K562 (cell line): ENCODE measurements at regions not wholly inside any gene's neighbourhood (a gene's known extent, or its start where the extent isn't known, plus 50 kb on each side); places are given as distances from the start of the nearest gene placed in this dataset.

Experiments used
- ATAC-seq: fragments of 200-7000 bp; cut with Tn5 transposase; 3 replicates; pipeline ENCODE4 v1.9.1; 2020; ENCODE audit warnings: moderate library complexity
- BruUV-seq: library from RNA; stranded (reverse); fragments of 400-500 nt; replicated peaks from 2 replicates; lab custom pipeline; 2021; lab: Mats Ljungman, UMichigan
- CTCF ChIA-PET: fragments of 300-600 bp; formaldehyde crosslinking; extraction: SDS; loops from one replicate; lab custom pipeline; 2021; ENCODE audit warnings: low intra/inter-chr PET ratio; lab: Yijun Ruan, JAX
- POLR2A ChIA-PET: fragments of 300-600, 350-650 bp; sonication (Branson Sonifier 250); formaldehyde crosslinking; extraction: SDS; loops from one replicate; lab custom pipeline; 2021; ENCODE audit warnings: antibody characterized with exemption, inconsistent platforms; lab: Yijun Ruan, JAX
- DNase-seq, 4 experiments: peaks; one replicate each; pipeline versions ENCODE4 v3.0.0 to v3.0.0-alpha.2; 2011 to 2018; ENCODE audit warnings: low spot score in 3 of 4, mixed read lengths in 3 of 4; ENCODE audit errors: extremely low read depth in 1 of 4
- FAIRE-seq: peaks from 2 replicates; lab custom pipeline; 2011; peaks lifted over from hg19 to GRCh38; lab: Jason Lieb, UNC
- H2AFZ ChIP-seq: 2 replicates; pipeline ENCODE4 v1.6.0; 2011; ENCODE audit warnings: low read depth, low read length, control low read depth, inconsistent platforms
- H3K27ac ChIP-seq: fragments of 200-600 bp; 3 replicates; pipeline ENCODE4 v1.8.0; 2011; ENCODE audit warnings: low read depth, mild to moderate bottlenecking, control low read depth, inconsistent platforms, low read length, moderate library complexity, mixed read lengths; ENCODE audit errors: extremely low read depth
- H3K27me3 ChIP-seq, 2 experiments: fragments of 300-600 bp in 1 of 2; 2 replicates in 1 of 2; 3 replicates in 1 of 2; pipeline versions ENCODE4 v1.6.0 to v1.8.0; 2011; ENCODE audit warnings: inconsistent platforms in 2 of 2, low read length in 2 of 2, mild to moderate bottlenecking in 1 of 2, mixed read lengths in 1 of 2, moderate library complexity in 1 of 2; ENCODE audit not compliant: control insufficient read depth in 2 of 2, insufficient read depth in 2 of 2
- H3K36me3 ChIP-seq: fragments of 300-600 bp; 3 replicates; pipeline ENCODE4 v1.8.0; 2011; ENCODE audit warnings: mild to moderate bottlenecking, low read length, inconsistent platforms; ENCODE audit not compliant: control insufficient read depth, insufficient read depth
- H3K4me1 ChIP-seq, 2 experiments: fragments of 200-600 bp in 1 of 2; replicated peaks in 1 of 2; 2 replicates in 1 of 2; 3 replicates in 1 of 2; pipeline versions ENCODE4 v1.5.1 to v1.8.0; 2011; ENCODE audit warnings: inconsistent platforms in 2 of 2, low read length in 2 of 2, mild to moderate bottlenecking in 1 of 2, mixed read lengths in 1 of 2, moderate library complexity in 1 of 2; ENCODE audit not compliant: control insufficient read depth in 2 of 2, insufficient read depth in 2 of 2
- H3K4me2 ChIP-seq: 2 replicates; pipeline ENCODE4 v1.6.1; 2011; ENCODE audit warnings: low read length, control low read depth, inconsistent platforms, mixed read lengths; ENCODE audit not compliant: insufficient read depth
- H3K4me3 ChIP-seq: fragments of 200-600 bp; sonication (generic), shearing (Covaris generic); 2 replicates; pipeline ENCODE4 v1.5.1; 2016; ENCODE audit warnings: control low read depth, inconsistent platforms
- H3K79me2 ChIP-seq: fragments of 200-600 bp; 3 replicates; pipeline ENCODE4 v1.8.0; 2011; ENCODE audit warnings: low read length, inconsistent platforms; ENCODE audit not compliant: control insufficient read depth, insufficient read depth
- H3K9ac ChIP-seq, 2 experiments: 2 replicates each; pipeline versions ENCODE4 v1.6.0 to v1.6.1; 2011; ENCODE audit warnings: low read depth in 2 of 2, low read length in 2 of 2, control low read depth in 1 of 2, inconsistent platforms in 1 of 2, mild to moderate bottlenecking in 1 of 2, mixed read lengths in 1 of 2; ENCODE audit not compliant: insufficient read depth in 1 of 2
- H3K9me1 ChIP-seq: one replicate; pipeline ENCODE4 v1.6.0; 2011; ENCODE audit warnings: inconsistent platforms, mild to moderate bottlenecking, low read length, moderate library complexity; ENCODE audit not compliant: control insufficient read depth, insufficient read depth
- H3K9me3 ChIP-seq: replicated peaks from 2 replicates; pipeline ENCODE4 v1.5.1; 2011; ENCODE audit warnings: low read depth, low read length, inconsistent platforms; ENCODE audit not compliant: control insufficient read depth, insufficient read depth
- H4K20me1 ChIP-seq: replicated peaks from 2 replicates; pipeline ENCODE4 v1.6.1; 2011; ENCODE audit warnings: low read length, inconsistent platforms, mixed read lengths; ENCODE audit not compliant: control insufficient read depth, insufficient read depth
- CCAR2 ChIP-seq: fragments of 200-400 bp; formaldehyde crosslinking; IDR thresholded peaks from 2 replicates; pipeline ENCODE4 v1.6.1; 2017; ENCODE audit warnings: mild to moderate bottlenecking, low read depth, low read length
- HDAC2 ChIP-seq: fragments of 450-650 bp; IDR thresholded peaks from 2 replicates; pipeline ENCODE4 v1.6.1; 2016; ENCODE audit warnings: mild to moderate bottlenecking
- MTF1 ChIP-seq: fragments of 250-450 bp; sonication (Bioruptor Pico); IDR thresholded peaks from 2 replicates; pipeline ENCODE4 v1.9.0; 2021; ENCODE audit warnings: moderate library complexity, mild to moderate bottlenecking, inconsistent platforms, borderline replicate concordance
- RBM14 ChIP-seq: fragments of 200-400 bp; formaldehyde crosslinking; IDR thresholded peaks from 2 replicates; pipeline ENCODE4 v1.6.1; 2018; ENCODE audit warnings: low read depth, mild to moderate bottlenecking, low read length, moderate library complexity, borderline replicate concordance; ENCODE audit not compliant: insufficient read depth
- RFX5 ChIP-seq: IDR thresholded peaks from 2 replicates; pipeline ENCODE4 v1.6.1; 2011; ENCODE audit warnings: low read depth, mild to moderate bottlenecking, improper control_type of control experiment, low read length
- SRSF7 ChIP-seq: fragments of 200-400 bp; formaldehyde crosslinking; optimal IDR thresholded peaks from 2 replicates; pipeline ENCODE3; 2017; ENCODE audit warnings: mild to moderate bottlenecking, low read depth, low read length
- STAT5B ChIP-seq: fragments of 250-450 bp; sonication (Bioruptor Pico); IDR thresholded peaks from 2 replicates; pipeline ENCODE4 v1.8.0; 2021; ENCODE audit warnings: mild to moderate bottlenecking, inconsistent platforms
- SUPT5H ChIP-seq: fragments of 450-650 bp; IDR thresholded peaks from 2 replicates; pipeline ENCODE4 v1.6.1; 2016
- YBX1 ChIP-seq: fragments of 450-650 bp; IDR thresholded peaks from 2 replicates; pipeline ENCODE4 v1.7.1; 2016; ENCODE audit warnings: mild to moderate bottlenecking
- ZNF239 ChIP-seq: fragments of 250-450 bp; sonication (Bioruptor Pico); IDR thresholded peaks from 2 replicates; pipeline ENCODE4 v1.4.0; 2020; ENCODE audit warnings: mild to moderate bottlenecking
- in situ Hi-C: fragments of 300-500 bp; cut with MboI; formaldehyde crosslinking; loops from 4 replicates; pipeline ENCODE4 v1.15.0; 2018; ENCODE audit warnings: inconsistent platforms, mixed read lengths
- intact Hi-C: fragments of 100-400 bp; cut with micrococcal nuclease; formaldehyde crosslinking; loops from 2 replicates; pipeline ENCODE4 v1.14.2; 2022

DNA sequence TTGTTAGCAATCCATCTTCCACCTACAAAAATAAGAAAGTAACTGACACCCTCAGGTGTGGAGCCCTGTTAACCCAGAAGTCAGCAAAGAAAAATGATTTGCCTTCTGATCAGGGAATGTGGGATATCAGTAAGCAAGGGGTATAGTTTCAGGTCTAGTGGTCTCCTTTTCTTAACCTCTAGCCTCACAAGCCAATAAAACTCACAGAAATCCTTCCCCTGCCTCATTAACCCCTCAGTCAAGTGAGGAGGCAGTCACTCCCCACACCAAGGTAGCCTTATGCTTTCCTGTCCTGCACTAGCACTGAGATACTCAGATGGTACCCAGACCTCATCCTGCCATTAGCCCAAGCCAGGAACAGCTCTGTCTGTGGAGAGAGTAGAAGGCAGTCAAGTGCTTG lies 103.4 kb upstream of the VASH1 start:
- Histone ChIP-seq H4K20me1 (no peaks in the 10 kb centered on the region), H3K9me1 (no peaks in the 10 kb centered on the region), H3K4me1 (no peaks in the 10 kb centered on the region), H3K36me3 (no peaks in the 10 kb centered on the region), H3K27me3 (peaks cover 0 to 14% of the 10 kb centered on the region in 2 experiments; a peak in 3 of 5 replicates), H3K79me2 (no peaks in the 10 kb centered on the region), H3K4me2 (no peak overlapping the region), H3K4me3 (no peak overlapping the region), H2AFZ (no peak overlapping the region), H3K9ac (no peak overlapping the region), H3K27ac (no peak overlapping the region), H3K9me3 (no peaks in the 10 kb centered on the region)
- intact Hi-C loops, result no loop called here
- in situ Hi-C loops, result loop anchor here (10.0 kb wide), 2 partner anchors 603 to 943 kb away; no protein-coding TSS in a partner anchor
- POLR2A ChIA-PET, result no interaction called here
- no peak for DNase-seq
- TF ChIP-seq ZNF239 (CRISPR knock-in tag), result no peak
- TF ChIP-seq SUPT5H, result no peak
- TF ChIP-seq CCAR2, result no peak
- no peak for TF ChIP-seq SRSF7
- TF ChIP-seq HDAC2, result no peak
- no peak for TF ChIP-seq RBM14
- TF ChIP-seq YBX1, result no peak
- no peak for TF ChIP-seq RFX5
- no peak for TF ChIP-seq STAT5B (CRISPR knock-in tag)
- no peak for TF ChIP-seq MTF1 (CRISPR knock-in tag)
- FAIRE-seq, result no peak
- ATAC-seq, result no peak
- CTCF ChIA-PET, result no interaction called here
- BruUV-seq, result no TSS peak
